Upper lobe of left lung (tissue), 4 donors: ENCODE measurements at regions not wholly inside any gene's neighbourhood (a gene's known extent, or its start where the extent isn't known, plus 50 kb on each side); places are given as distances from the start of the nearest gene placed in this dataset.

Experiments
- POLR2A ChIP-seq, 4 donors: fragments of 450-650 bp; IDR thresholded peaks; one replicate each; pipeline ENCODE4 v1.5.1; 2016 to 2017; ENCODE audit warnings: antibody characterized with exemption in 4 of 4, mild to moderate bottlenecking in 2 of 4
- POLR2AphosphoS5 ChIP-seq, 2 donors: sonication (generic); formaldehyde crosslinking; IDR thresholded peaks; one replicate each; pipeline ENCODE4 v1.5.1; 2017; ENCODE audit warnings: antibody characterized with exemption in 2 of 2
- TF ChIP-seq, protein P1 (sequence below), 6 experiments: fragments of 450-650 bp in 4 of 6; fragments of 200-600 bp in 2 of 6; sonication (generic) in 2 of 6; IDR thresholded peaks; one replicate each; pipeline ENCODE4 v1.5.1; 2016 to 2019; ENCODE audit warnings: antibody characterized with exemption in 6 of 6

DNA sequence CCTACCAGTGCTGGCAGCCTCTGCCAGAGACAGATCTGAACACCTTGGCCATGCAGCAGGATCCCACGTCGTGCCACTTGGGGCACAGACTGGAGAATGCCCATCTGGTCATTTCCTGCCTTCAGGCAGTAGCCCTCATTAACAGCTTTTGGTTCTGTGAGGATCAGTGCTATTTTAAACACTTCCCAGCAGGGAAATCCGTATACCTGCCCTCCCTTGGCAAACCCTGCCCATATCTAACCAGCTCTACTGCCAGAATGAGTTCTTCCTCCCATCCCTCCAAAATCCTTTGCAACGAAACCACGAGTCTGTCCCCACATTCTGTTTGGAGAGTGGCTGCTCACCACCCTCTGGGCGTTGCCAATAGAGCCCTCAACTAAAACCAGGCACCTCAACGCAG lies 245.7 kb downstream of the ENGASE start:
- TF ChIP-seq POLR2AphosphoS5 (IDR thresholded peaks at IDR 0.05) (no peak), POLR2A (IDR thresholded peaks at IDR 0.05) (no peak)
- TF ChIP-seq, protein P1, sequence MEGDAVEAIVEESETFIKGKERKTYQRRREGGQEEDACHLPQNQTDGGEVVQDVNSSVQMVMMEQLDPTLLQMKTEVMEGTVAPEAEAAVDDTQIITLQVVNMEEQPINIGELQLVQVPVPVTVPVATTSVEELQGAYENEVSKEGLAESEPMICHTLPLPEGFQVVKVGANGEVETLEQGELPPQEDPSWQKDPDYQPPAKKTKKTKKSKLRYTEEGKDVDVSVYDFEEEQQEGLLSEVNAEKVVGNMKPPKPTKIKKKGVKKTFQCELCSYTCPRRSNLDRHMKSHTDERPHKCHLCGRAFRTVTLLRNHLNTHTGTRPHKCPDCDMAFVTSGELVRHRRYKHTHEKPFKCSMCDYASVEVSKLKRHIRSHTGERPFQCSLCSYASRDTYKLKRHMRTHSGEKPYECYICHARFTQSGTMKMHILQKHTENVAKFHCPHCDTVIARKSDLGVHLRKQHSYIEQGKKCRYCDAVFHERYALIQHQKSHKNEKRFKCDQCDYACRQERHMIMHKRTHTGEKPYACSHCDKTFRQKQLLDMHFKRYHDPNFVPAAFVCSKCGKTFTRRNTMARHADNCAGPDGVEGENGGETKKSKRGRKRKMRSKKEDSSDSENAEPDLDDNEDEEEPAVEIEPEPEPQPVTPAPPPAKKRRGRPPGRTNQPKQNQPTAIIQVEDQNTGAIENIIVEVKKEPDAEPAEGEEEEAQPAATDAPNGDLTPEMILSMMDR (IDR thresholded peaks at IDR 0.05): no peak
